Erythroblast (primary cell): ENCODE measurements at regions not wholly inside any gene's neighbourhood (a gene's known extent, or its start where the extent isn't known, plus 50 kb on each side); places are given as distances from the start of the nearest gene placed in this dataset.

Experiments used
- GATA1 ChIP-seq: IDR thresholded peaks from 2 replicates; pipeline ENCODE4 v1.6.1; 2011; ENCODE audit warnings: low read depth, mild to moderate bottlenecking, control low read depth, low read length, moderate library complexity
- POLR2A ChIP-seq: IDR thresholded peaks from 2 replicates; pipeline ENCODE4 v1.6.1; 2011; ENCODE audit warnings: mild to moderate bottlenecking, low read length

- TF ChIP-seq POLR2A: no peak
- no peak for TF ChIP-seq GATA1
Observed at GRCh38 chr22:48805516-48805915, 1022.2 kb downstream of the BRD1 start.
